ENCODE measurements at regions not wholly inside any gene's neighbourhood (a gene's known extent, or its start where the extent isn't known, plus 50 kb on each side); places are given as distances from the start of the nearest gene placed in this dataset.

- no peak for TF ChIP-seq EZH2 (IDR thresholded peaks at IDR 0.05; ENCODE audit: low read depth)
- TF ChIP-seq, protein P1, sequence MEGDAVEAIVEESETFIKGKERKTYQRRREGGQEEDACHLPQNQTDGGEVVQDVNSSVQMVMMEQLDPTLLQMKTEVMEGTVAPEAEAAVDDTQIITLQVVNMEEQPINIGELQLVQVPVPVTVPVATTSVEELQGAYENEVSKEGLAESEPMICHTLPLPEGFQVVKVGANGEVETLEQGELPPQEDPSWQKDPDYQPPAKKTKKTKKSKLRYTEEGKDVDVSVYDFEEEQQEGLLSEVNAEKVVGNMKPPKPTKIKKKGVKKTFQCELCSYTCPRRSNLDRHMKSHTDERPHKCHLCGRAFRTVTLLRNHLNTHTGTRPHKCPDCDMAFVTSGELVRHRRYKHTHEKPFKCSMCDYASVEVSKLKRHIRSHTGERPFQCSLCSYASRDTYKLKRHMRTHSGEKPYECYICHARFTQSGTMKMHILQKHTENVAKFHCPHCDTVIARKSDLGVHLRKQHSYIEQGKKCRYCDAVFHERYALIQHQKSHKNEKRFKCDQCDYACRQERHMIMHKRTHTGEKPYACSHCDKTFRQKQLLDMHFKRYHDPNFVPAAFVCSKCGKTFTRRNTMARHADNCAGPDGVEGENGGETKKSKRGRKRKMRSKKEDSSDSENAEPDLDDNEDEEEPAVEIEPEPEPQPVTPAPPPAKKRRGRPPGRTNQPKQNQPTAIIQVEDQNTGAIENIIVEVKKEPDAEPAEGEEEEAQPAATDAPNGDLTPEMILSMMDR (conservative IDR thresholded peaks at IDR 0.05), result no peak
These were observed 440.9 kb downstream of the PRDM2 start for GRCh38 chr1:14140831-14141401.

All from PC-9 (cell line).